HEK293 (cell line): ENCODE measurements at regions not wholly inside any gene's neighbourhood (a gene's known extent, or its start where the extent isn't known, plus 50 kb on each side); places are given as distances from the start of the nearest gene placed in this dataset.

ENCODE experiments used
- CTCF ChIA-PET: fragments of 350-600 bp; formaldehyde crosslinking; extraction: SDS; loops from one replicate; lab custom pipeline; 2021; ENCODE audit warnings: antibody characterized with exemption; lab: Yijun Ruan, JAX
- POLR2A ChIA-PET: fragments of 300-600 bp; formaldehyde crosslinking; extraction: SDS; loops from one replicate; lab custom pipeline; 2020; ENCODE audit warnings: antibody characterized with exemption, inconsistent platforms; lab: Yijun Ruan, JAX
- H3K27ac ChIP-seq: fragments of 200-500 bp; sonication (Bioruptor generic); 2 replicates; pipeline ENCODE4 v1.5.1; 2014; ENCODE audit warnings: low read depth, low read length, control low read depth, inconsistent platforms; ENCODE audit errors: extremely low read depth
- H3K36me3 ChIP-seq, 2 experiments: fragments of 200-500 bp in 1 of 2; sonication (Bioruptor generic) in 1 of 2; 1 replicate in 1 of 2; 2 replicates in 1 of 2; pipeline ENCODE4 v1.5.1; 2014 to 2017; ENCODE audit warnings: inconsistent platforms in 2 of 2, low read length in 2 of 2; ENCODE audit not compliant: control insufficient read depth in 2 of 2, insufficient read depth in 1 of 2
- H3K4me1 ChIP-seq: fragments of 200-500 bp; sonication (Bioruptor generic); 2 replicates; pipeline ENCODE4 v1.5.1; 2014; ENCODE audit warnings: mild to moderate bottlenecking, low read length, inconsistent platforms; ENCODE audit not compliant: control insufficient read depth, insufficient read depth
- H3K4me3 ChIP-seq: 2 replicates; pipeline ENCODE4 v1.5.1; 2011; ENCODE audit warnings: low read depth, mild to moderate bottlenecking, control low read depth, low read length, moderate library complexity
- H3K9me3 ChIP-seq: fragments of 200-500 bp; sonication (Bioruptor generic); 2 replicates; pipeline ENCODE4 v1.5.1; 2014; ENCODE audit warnings: low read depth, low read length, inconsistent platforms; ENCODE audit not compliant: control insufficient read depth, insufficient read depth
- BCL11A ChIP-seq: fragments of 450-650 bp; formaldehyde crosslinking; IDR thresholded peaks from 2 replicates; pipeline ENCODE4 v1.5.1; 2016; ENCODE audit warnings: low read depth, missing biosample characterization, missing genetic modification characterization
- BCL6B ChIP-seq: fragments of 450-650 bp; formaldehyde crosslinking; IDR thresholded peaks from 2 replicates; pipeline ENCODE4 v1.5.1; 2017; ENCODE audit warnings: missing biosample characterization, missing genetic modification characterization
- GFI1B ChIP-seq: fragments of 450-650 bp; formaldehyde crosslinking; IDR thresholded peaks from 2 replicates; pipeline ENCODE4 v1.5.1; 2016; ENCODE audit warnings: missing biosample characterization, missing genetic modification characterization
- IKZF3 ChIP-seq: fragments of 450-650 bp; IDR thresholded peaks from 2 replicates; pipeline ENCODE4 v1.5.0; 2018; ENCODE audit warnings: missing biosample characterization, mild to moderate bottlenecking, missing genetic modification characterization, moderate library complexity
- INSM2 ChIP-seq: fragments of 450-650 bp; formaldehyde crosslinking; IDR thresholded peaks from 2 replicates; pipeline ENCODE4 v1.5.1; 2016; ENCODE audit warnings: missing biosample characterization, missing genetic modification characterization
- KLF1 ChIP-seq: fragments of 450-650 bp; formaldehyde crosslinking; IDR thresholded peaks from 2 replicates; pipeline ENCODE4 v1.5.1; 2016; ENCODE audit warnings: missing biosample characterization, missing genetic modification characterization
- OSR2 ChIP-seq: fragments of 450-650 bp; formaldehyde crosslinking; IDR thresholded peaks from 2 replicates; pipeline ENCODE4 v1.5.1; 2016; ENCODE audit warnings: missing biosample characterization, missing genetic modification characterization
- TSHZ1 ChIP-seq: fragments of 450-650 bp; formaldehyde crosslinking; IDR thresholded peaks from 2 replicates; pipeline ENCODE4 v1.5.1; 2016; ENCODE audit warnings: missing biosample characterization, missing genetic modification characterization, borderline replicate concordance
- ZBTB10 ChIP-seq: fragments of 450-650 bp; formaldehyde crosslinking; IDR thresholded peaks from 2 replicates; pipeline ENCODE4 v1.5.1; 2016; ENCODE audit warnings: missing biosample characterization, missing genetic modification characterization
- ZBTB17 ChIP-seq: fragments of 450-650 bp; formaldehyde crosslinking; IDR thresholded peaks from 2 replicates; pipeline ENCODE4 v1.5.1; 2016; ENCODE audit warnings: missing biosample characterization, missing genetic modification characterization
- ZBTB8A ChIP-seq: fragments of 450-650 bp; formaldehyde crosslinking; IDR thresholded peaks from 2 replicates; pipeline ENCODE4 v1.5.1; 2016; ENCODE audit warnings: missing biosample characterization, missing genetic modification characterization
- ZNF138 ChIP-seq: fragments of 450-650 bp; formaldehyde crosslinking; IDR thresholded peaks from 2 replicates; pipeline ENCODE4 v1.5.1; 2016; ENCODE audit warnings: missing biosample characterization, missing genetic modification characterization, borderline replicate concordance
- ZNF362 ChIP-seq: fragments of 450-650 bp; formaldehyde crosslinking; IDR thresholded peaks from 2 replicates; pipeline ENCODE4 v1.5.1; 2016; ENCODE audit warnings: missing biosample characterization, missing genetic modification characterization
- ZNF398 ChIP-seq: fragments of 450-650 bp; formaldehyde crosslinking; IDR thresholded peaks from 2 replicates; pipeline ENCODE4 v1.5.1; 2017; ENCODE audit warnings: missing biosample characterization, missing genetic modification characterization
- ZNF624 ChIP-seq: fragments of 450-650 bp; formaldehyde crosslinking; IDR thresholded peaks from 2 replicates; pipeline ENCODE4 v1.5.1; 2017; ENCODE audit warnings: missing biosample characterization, missing genetic modification characterization
- ZNF677 ChIP-seq: fragments of 450-650 bp; IDR thresholded peaks from 2 replicates; pipeline ENCODE4 v1.5.0; 2018; ENCODE audit warnings: missing biosample characterization, mild to moderate bottlenecking, missing genetic modification characterization, moderate library complexity
- ZNF785 ChIP-seq: fragments of 450-650 bp; formaldehyde crosslinking; IDR thresholded peaks from 2 replicates; pipeline ENCODE4 v1.5.1; 2016; ENCODE audit warnings: missing biosample characterization, missing genetic modification characterization
- ZSCAN5A ChIP-seq: fragments of 450-650 bp; formaldehyde crosslinking; IDR thresholded peaks from 2 replicates; pipeline ENCODE4 v1.5.1; 2016; ENCODE audit warnings: missing biosample characterization, missing genetic modification characterization

GRCh38 chr15:39290711-39291435, 290.0 kb upstream of the THBS1 start:
- TF ChIP-seq ZNF138 (tag by site-specific recombination) (no peak), ZNF785 (tag by site-specific recombination) (no peak), ZBTB8A (tag by site-specific recombination) (no peak), ZNF624 (tag by site-specific recombination) (no peak), IKZF3 (tag by site-specific recombination) (no peak), ZBTB10 (tag by site-specific recombination) (no peak), KLF1 (tag by site-specific recombination) (no peak), OSR2 (tag by site-specific recombination) (no peak), ZNF398 (tag by site-specific recombination) (no peak), ZNF362 (tag by site-specific recombination) (no peak), ZNF677 (tag by site-specific recombination) (no peak), BCL11A (tag by site-specific recombination) (no peak), INSM2 (no peak), BCL6B (tag by site-specific recombination) (no peak), GFI1B (tag by site-specific recombination) (no peak), ZBTB17 (tag by site-specific recombination) (no peak), TSHZ1 (tag by site-specific recombination) (no peak), ZSCAN5A (tag by site-specific recombination) (no peak)
- Histone ChIP-seq H3K27ac (no peak overlapping the region), H3K4me3 (no peak overlapping the region), H3K4me1 (no peaks in the 10 kb centered on the region), H3K36me3 (no peaks in the 10 kb centered on the region), H3K9me3 (no peaks in the 10 kb centered on the region)
- ChIA-PET CTCF (no interaction called here), POLR2A (no interaction called here)
